HPDE6-E6E7 (cell line): ENCODE measurements at regions not wholly inside any gene's neighbourhood (a gene's known extent, or its start where the extent isn't known, plus 50 kb on each side); places are given as distances from the start of the nearest gene placed in this dataset.
"Not testable (repeated sequence)": the region's sequence is repeated elsewhere in the genome, so short reads cannot be mapped to it uniquely, and the experiment has no call there.

ENCODE experiments used
- DNase-seq: peaks from one replicate; pipeline ENCODE4 v3.0.0; 2011; ENCODE audit warnings: missing footprints; ENCODE audit errors: extremely low spot score

GRCh38 chr16:29182940-29183868 is 198.4 kb downstream of the LAT start:
- not testable (repeated sequence) for DNase-seq

GRCh38 chr16:29182501-29182900 is 197.6 kb downstream of the LAT start:
- DNase-seq: no peak

GRCh38 chr16:29181921-29182411 is 197.1 kb downstream of the LAT start:
- DNase-seq: not testable (repeated sequence)

- not testable (repeated sequence) for DNase-seq
Measured at GRCh38 chr16:29181254-29181780, 196.5 kb downstream of the LAT start.

- not testable (repeated sequence) for DNase-seq
Measured at GRCh38 chr16:29180206-29180600, 195.4 kb downstream of the LAT start.

GRCh38 chr16:29179401-29180205 is 194.8 kb downstream of the LAT start:
- not testable (repeated sequence) for DNase-seq

- not testable (repeated sequence) for DNase-seq
Measured at GRCh38 chr16:29177888-29178726, 193.3 kb downstream of the LAT start.

- not testable (repeated sequence) for DNase-seq
Measured at GRCh38 chr16:29177203-29177887, 192.5 kb downstream of the LAT start.

GRCh38 chr16:29176822-29177202 is 192.0 kb downstream of the LAT start:
- DNase-seq: not testable (repeated sequence)

- not testable (repeated sequence) for DNase-seq
Measured at GRCh38 chr16:29176154-29176470, 191.3 kb downstream of the LAT start.

- DNase-seq: not testable (repeated sequence)
Measured at GRCh38 chr16:29175411-29176153, 190.7 kb downstream of the LAT start.

GRCh38 chr16:29173371-29174305 is 188.8 kb downstream of the LAT start:
- DNase-seq: not testable (repeated sequence)

GRCh38 chr16:29172098-29172724 is 187.4 kb downstream of the LAT start:
- not testable (repeated sequence) for DNase-seq

GRCh38 chr16:29171296-29171695 is 186.4 kb downstream of the LAT start:
- not testable (repeated sequence) for DNase-seq

- not testable (repeated sequence) for DNase-seq
Measured at GRCh38 chr16:29170393-29171119, 185.7 kb downstream of the LAT start.

- not testable (repeated sequence) for DNase-seq
Measured at GRCh38 chr16:29169295-29169994, 184.6 kb downstream of the LAT start.
